Testis (tissue), 2 donors: ENCODE measurements at regions not wholly inside any gene's neighbourhood (a gene's known extent, or its start where the extent isn't known, plus 50 kb on each side); places are given as distances from the start of the nearest gene placed in this dataset.
A peak's percentile ranks its signal among the peaks of the same experiment; 100 is the strongest.

Experiments
- DNase-seq: peaks from one replicate; pipeline ENCODE4 v3.0.0-alpha.2; 2019
- H3K27ac ChIP-seq, 2 donors: fragments of 200-600 bp; sonication (generic); one replicate each; pipeline ENCODE4 v1.5.1; 2019
- H3K27me3 ChIP-seq: fragments of 200-600 bp; sonication (generic); one replicate; pipeline ENCODE4 v1.5.1; 2019
- H3K36me3 ChIP-seq: fragments of 200-600 bp; sonication (generic); one replicate; pipeline ENCODE4 v1.5.1; 2017; ENCODE audit warnings: low read depth; ENCODE audit errors: missing control alignments
- H3K4me1 ChIP-seq: fragments of 200-600 bp; sonication (generic); one replicate; pipeline ENCODE4 v1.5.1; 2019
- H3K4me3 ChIP-seq, 2 donors: fragments of 200-600 bp; sonication (generic); one replicate each; pipeline ENCODE4 v1.5.1; 2017 to 2019
- H3K9me3 ChIP-seq: fragments of 200-600 bp; sonication (generic); one replicate; pipeline ENCODE4 v1.5.1; 2017
- POLR2A ChIP-seq: fragments of 450-650 bp; IDR thresholded peaks from one replicate; pipeline ENCODE4 v1.6.1; 2017; ENCODE audit warnings: antibody characterized with exemption, mild to moderate bottlenecking, moderate library complexity
- WGBS, 2 donors: methylation state at CpG; one replicate each; pipeline ENCODE4 v1.1.5; 2018; 5-methylcytosine and 5-hydroxymethylcytosine counted together
- intact Hi-C: fragments of 100-400 bp; cut with DNase I; formaldehyde crosslinking; loops from one replicate; pipeline ENCODE4 v1.15.1; 2023; ENCODE audit warnings: low total_unique reads
- TF ChIP-seq, protein P1 (sequence below), 3 experiments: fragments of 450-650 bp in 2 of 3; fragments of 200-600 bp in 1 of 3; sonication (generic) in 1 of 3; IDR thresholded peaks; one replicate each; pipeline ENCODE4 v1.5.1; 2016 to 2019; ENCODE audit warnings: antibody characterized with exemption in 3 of 3, mild to moderate bottlenecking in 2 of 3, moderate library complexity in 1 of 3

DNA sequence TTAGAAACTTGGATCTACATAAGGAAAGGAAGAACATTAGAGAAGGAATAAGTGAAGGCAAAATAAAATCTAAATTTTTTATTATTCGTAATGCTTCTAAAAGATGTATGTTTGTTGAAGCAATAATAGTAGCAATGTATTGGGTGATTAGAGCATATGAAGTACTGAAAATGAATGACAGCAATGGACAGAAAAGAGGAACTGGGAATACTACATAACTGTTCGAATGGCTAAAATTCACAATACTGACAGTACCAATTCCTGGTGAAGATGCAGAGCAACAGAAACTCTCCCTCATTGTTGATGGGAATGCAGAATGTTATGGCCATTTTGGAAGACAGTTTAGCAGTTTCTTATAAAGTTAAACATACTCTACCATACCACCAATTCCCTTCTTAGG, 177.3 kb upstream of the SPEF2 start:
- intact Hi-C loops, result no loop called here
- no peaks in the 10 kb centered on the region for H3K9me3 ChIP-seq
- no peaks in the 10 kb centered on the region for H3K27me3 ChIP-seq
- no peaks in the 10 kb centered on the region for H3K36me3 ChIP-seq
- WGBS, 2 donors, result 91% methylated on average over 2 of the region's 2 CpGs
- no peak overlapping the region for H3K27ac ChIP-seq
- H3K4me3 ChIP-seq, result no peak overlapping the region
- no peaks in the 10 kb centered on the region for H3K4me1 ChIP-seq
- no peak for TF ChIP-seq POLR2A
- no peak for DNase-seq

DNA sequence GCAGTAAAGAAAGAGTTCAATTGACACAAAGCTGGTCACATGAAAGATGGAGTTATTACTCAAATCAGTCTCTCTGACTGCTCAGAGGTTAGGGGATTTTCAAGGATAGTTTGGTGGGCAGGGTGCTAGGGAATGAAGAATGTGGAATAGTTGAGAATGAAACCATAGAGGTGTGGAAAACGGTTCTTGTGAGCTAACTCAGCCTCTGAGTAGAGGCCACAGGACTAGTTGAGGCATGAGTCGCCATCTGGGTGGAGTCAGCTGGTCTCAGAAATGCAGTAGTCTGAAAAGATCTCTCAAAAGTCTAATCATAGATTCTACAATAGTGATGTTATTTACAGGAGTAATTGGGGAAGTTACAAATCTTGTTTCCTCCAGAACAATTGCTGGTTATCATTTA, 178.9 kb upstream of the SPEF2 start:
- Histone ChIP-seq H3K4me1 (no peaks in the 10 kb centered on the region), H3K9me3 (no peaks in the 10 kb centered on the region), H3K27ac (no peak overlapping the region), H3K4me3 (no peak overlapping the region), H3K27me3 (no peaks in the 10 kb centered on the region), H3K36me3 (no peaks in the 10 kb centered on the region)
- 79 to 91% methylated on average over 2 of the region's 2 CpGs for WGBS, 2 donors
- TF ChIP-seq, protein P1, sequence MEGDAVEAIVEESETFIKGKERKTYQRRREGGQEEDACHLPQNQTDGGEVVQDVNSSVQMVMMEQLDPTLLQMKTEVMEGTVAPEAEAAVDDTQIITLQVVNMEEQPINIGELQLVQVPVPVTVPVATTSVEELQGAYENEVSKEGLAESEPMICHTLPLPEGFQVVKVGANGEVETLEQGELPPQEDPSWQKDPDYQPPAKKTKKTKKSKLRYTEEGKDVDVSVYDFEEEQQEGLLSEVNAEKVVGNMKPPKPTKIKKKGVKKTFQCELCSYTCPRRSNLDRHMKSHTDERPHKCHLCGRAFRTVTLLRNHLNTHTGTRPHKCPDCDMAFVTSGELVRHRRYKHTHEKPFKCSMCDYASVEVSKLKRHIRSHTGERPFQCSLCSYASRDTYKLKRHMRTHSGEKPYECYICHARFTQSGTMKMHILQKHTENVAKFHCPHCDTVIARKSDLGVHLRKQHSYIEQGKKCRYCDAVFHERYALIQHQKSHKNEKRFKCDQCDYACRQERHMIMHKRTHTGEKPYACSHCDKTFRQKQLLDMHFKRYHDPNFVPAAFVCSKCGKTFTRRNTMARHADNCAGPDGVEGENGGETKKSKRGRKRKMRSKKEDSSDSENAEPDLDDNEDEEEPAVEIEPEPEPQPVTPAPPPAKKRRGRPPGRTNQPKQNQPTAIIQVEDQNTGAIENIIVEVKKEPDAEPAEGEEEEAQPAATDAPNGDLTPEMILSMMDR (IDR thresholded peaks at IDR 0.05), result no peak
- no peak for TF ChIP-seq POLR2A
- DNase-seq, result no peak
- intact Hi-C loops, result no loop called here

DNA sequence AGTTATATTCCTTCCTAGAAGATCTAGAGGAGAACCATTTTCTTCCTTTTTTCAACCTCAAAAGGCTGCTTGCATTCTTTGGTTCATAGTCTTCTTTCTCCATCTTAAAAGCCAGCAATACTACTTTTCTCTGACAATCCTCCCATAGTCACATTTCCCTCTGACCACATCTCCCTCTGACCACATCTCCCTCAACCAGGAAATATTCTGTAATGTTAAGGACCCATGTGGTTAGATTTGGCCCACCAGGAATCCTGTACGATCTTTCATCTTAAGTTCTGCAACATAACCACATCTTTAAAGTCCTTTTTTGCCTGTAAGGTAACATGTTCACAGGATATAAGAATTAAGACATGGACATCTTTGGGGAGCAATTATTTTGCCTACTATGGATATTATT, 179.4 kb upstream of the SPEF2 start:
- no peak for DNase-seq
- Histone ChIP-seq H3K4me3 (no peak overlapping the region), H3K36me3 (no peaks in the 10 kb centered on the region), H3K27me3 (no peaks in the 10 kb centered on the region), H3K9me3 (no peaks in the 10 kb centered on the region), H3K4me1 (no peaks in the 10 kb centered on the region), H3K27ac (no peak overlapping the region)
- TF ChIP-seq, protein P1 (IDR thresholded peaks at IDR 0.05), result no peak
- no peak for TF ChIP-seq POLR2A
- 78 to 89% methylated on average over 1 of the region's 1 CpG for WGBS, 2 donors
- intact Hi-C loops, result no loop called here

DNA sequence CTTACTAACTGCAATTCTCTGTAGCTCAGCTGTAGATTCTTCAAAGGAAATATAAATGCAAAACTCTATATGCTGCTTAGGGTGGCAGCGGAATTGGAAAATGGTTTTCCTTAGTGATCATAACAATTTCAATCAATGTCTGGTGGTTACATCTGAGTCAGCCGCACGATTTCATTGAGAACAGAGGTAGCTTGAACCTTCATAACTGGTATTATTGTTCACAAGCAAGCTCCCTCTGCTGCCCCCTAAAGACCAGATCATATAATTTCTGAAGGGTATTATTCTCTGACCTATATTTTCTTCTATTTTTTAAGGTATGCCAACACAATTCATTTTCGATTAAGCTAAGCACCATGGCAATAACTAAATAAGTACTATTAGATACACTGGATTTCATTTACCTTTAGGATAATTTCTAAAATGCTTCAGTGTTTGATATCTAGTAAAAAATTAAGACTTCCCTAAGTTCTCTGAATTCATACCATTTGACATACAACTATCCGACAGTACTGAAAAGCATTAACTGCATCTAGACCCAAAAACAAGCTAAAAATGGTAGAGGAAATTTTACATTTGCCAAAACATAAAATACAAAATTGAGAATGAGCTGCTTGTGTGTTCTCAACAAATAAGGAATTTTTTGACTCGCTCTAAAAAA, 181.1 kb upstream of the SPEF2 start:
- no peaks in the 10 kb centered on the region for H3K27me3 ChIP-seq
- TF ChIP-seq, protein P1 (IDR thresholded peaks at IDR 0.05), result peak in 2 of 3 experiments; percentile 15 to 41
- TF ChIP-seq POLR2A, result no peak
- 82 to 85% methylated on average over 6 of the region's 6 CpGs for WGBS, 2 donors
- intact Hi-C loops, result no loop called here
- H3K36me3 ChIP-seq, result no peaks in the 10 kb centered on the region
- no peaks in the 10 kb centered on the region for H3K4me1 ChIP-seq
- H3K9me3 ChIP-seq, result no peaks in the 10 kb centered on the region
- H3K27ac ChIP-seq, result no peak overlapping the region
- H3K4me3 ChIP-seq, result no peak overlapping the region
- DNase-seq, result no peak

DNA sequence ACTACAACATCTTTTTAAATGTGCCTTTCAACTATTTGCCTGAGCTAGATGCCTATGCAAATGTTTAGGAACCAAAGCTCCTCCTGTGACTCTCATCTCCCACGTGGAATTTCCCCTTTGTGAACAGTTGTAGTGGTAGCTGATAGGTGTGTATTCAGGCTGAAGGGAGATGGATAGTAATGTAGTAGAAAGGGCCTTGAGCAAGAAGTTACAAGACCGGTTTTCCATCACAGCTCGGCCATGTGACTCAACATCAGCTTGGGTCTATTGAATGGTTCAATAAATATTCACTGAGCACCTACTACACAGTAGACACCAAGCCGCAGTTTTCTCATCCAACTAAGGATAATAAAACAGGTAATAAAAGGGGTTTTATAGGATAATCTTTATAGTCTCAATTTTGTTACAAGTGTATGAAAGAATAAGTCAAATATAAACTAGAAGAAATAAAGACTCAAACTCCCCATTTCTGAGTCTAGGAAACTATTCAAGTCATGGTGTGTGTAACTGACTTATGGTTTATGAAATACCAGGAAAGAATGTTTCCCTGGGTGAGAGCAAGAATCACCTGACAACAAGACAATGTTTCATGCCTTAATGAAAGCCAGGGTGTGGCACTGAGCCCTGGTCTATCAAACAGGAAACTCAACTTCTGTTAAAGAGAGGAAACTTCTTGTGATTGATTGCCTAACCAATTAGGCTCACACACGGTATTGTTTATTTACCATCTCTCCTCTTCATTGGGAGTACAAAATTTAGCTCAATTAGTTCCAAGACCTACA, 187.1 kb upstream of the SPEF2 start:
- TF ChIP-seq, protein P1 (IDR thresholded peaks at IDR 0.05), result no peak
- TF ChIP-seq POLR2A, result no peak
- no peak overlapping the region for H3K27ac ChIP-seq
- H3K36me3 ChIP-seq, result no peaks in the 10 kb centered on the region
- WGBS, 2 donors, result 65 to 72% methylated on average over 5 of the region's 5 CpGs
- H3K4me1 ChIP-seq, result no peaks in the 10 kb centered on the region
- H3K9me3 ChIP-seq, result no peaks in the 10 kb centered on the region
- H3K27me3 ChIP-seq, result no peaks in the 10 kb centered on the region
- no peak overlapping the region for H3K4me3 ChIP-seq
- intact Hi-C loops, result no loop called here
- no peak for DNase-seq
